GM19240 (cell line): ENCODE measurements at regions not wholly inside any gene's neighbourhood (a gene's known extent, or its start where the extent isn't known, plus 50 kb on each side); places are given as distances from the start of the nearest gene placed in this dataset.

Experiments
- DNase-seq: peaks from one replicate; pipeline ENCODE4 v3.0.0; 2011; ENCODE audit warnings: low spot score; ENCODE audit not compliant: insufficient read length

- no peak for DNase-seq
Observed at GRCh38 chr10:2278363-2278762, 541.0 kb upstream of the ADARB2 start.

- no peak for DNase-seq
Observed at GRCh38 chr10:2263561-2263960, 526.2 kb upstream of the ADARB2 start.

DNA sequence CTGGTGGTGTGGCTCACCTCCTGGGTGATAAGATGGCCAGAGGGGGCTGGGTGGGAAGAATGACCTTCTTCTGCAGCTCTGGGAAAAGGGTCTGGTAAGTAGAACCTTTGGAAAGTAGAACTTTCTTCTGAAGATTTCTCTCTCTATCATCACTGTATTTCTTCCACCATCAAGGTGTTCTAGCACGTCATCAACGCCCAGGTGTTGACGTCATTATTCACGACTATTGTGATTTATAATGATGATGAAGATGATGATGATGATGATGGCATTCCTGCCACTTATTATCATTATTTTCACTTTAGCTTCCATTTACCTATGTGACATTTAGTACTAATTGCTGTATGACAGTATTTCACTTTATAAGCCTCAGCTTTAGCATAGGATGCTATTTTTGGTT lies 525.6 kb upstream of the ADARB2 start:
- DNase-seq = no peak

DNA sequence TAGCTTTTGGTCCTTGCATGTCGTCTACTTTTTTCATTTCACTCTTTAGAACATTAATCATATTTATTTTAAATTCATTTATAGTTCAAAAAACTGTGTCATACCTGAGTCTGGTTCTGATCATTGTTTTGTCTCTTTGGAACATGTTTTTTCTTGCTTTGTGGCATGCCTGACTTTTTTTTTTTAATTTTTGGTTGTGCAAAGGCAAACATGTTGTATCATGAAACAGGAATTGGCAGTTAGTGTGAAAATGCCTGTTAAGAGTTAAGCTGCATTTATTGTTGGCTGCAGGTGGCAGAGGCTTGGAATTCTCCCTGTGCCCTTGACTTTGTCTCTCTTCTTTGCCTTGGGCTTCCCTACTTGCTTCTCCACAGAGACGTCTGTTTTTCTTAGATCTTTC lies 525.0 kb upstream of the ADARB2 start:
- DNase-seq = no peak

GRCh38 chr10:2256241-2256640 lies 518.9 kb upstream of the ADARB2 start:
- DNase-seq = no peak

GRCh38 chr10:2252096-2252495 lies 514.8 kb upstream of the ADARB2 start:
- no peak for DNase-seq

DNA sequence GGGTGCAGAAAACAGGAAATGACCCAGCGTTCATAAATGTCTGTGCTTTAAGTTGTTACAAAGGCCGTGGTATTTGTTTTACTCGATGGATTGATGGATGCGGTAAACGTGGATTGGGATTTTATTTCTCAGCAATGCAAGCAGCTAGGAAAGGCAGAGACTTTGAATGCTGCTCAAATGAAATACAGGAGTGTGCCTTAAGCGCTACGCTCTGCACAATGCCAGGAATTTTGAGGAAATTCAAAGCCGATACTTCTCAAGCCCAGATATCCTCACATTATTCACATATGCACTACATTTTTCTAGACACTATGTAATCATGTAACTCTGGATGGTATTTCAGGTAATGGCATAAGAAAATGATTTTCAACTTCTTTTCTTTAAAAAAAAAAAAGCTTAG lies 514.3 kb upstream of the ADARB2 start:
- no peak for DNase-seq

- no peak for DNase-seq
Observed at GRCh38 chr10:2246747-2247146, 509.4 kb upstream of the ADARB2 start.

DNA sequence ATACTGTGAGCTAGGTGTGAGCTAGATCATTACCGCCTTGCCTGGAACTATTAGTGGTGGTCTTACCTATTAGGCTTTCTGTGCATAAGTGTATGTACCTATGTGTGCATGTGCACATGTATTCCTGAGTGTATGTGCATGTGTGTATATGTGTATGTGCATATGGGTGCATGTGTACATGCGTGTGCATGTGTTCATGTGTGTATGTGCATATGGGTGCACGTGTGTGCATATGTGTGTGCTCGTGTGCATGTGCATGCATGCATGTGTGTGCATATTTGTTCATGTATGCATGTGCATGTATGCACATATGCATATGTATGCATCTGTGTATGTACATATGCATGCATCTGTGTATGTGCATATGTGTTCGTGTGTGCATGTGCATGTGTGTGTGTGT lies 508.3 kb upstream of the ADARB2 start:
- no peak for DNase-seq

DNA sequence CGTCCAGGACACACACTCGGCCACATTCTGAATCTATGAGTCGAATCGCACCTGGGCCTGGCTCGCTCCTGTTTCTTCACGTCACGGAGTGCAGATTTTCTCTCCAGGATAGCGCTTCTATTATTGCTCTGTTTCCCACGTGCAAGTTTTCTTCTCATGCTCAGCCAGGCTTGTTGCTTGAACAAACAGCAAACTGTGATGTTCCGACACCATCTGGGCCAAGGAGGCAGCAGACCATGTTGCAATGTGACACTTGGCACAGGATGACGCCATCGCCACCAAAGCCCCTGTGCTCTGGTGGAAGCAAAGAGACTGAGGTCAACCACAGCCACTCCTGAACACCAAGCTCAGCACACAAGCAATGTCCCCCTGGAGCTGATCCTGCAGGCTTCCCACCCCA lies 507.1 kb upstream of the ADARB2 start:
- no peak for DNase-seq

DNA sequence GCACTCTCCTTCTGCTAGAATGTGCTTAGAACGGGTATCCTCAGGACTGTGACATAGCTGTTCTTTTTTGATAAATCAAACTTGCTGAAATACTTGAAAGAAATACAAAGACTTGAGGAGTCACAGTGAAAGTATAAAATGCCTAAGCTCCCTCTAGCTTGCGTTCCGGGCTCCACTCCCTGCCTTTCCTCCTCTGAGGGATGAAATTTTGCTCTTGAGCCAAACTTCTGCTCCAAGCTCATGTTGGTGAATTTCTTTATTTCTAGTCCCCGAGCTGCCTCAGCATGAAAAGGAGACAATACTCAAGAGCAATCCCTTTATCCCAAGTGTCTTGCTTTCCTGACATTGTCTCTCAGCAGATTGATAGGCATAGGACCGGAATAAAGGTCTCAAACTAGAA lies 499.6 kb upstream of the ADARB2 start:
- DNase-seq = no peak

DNA sequence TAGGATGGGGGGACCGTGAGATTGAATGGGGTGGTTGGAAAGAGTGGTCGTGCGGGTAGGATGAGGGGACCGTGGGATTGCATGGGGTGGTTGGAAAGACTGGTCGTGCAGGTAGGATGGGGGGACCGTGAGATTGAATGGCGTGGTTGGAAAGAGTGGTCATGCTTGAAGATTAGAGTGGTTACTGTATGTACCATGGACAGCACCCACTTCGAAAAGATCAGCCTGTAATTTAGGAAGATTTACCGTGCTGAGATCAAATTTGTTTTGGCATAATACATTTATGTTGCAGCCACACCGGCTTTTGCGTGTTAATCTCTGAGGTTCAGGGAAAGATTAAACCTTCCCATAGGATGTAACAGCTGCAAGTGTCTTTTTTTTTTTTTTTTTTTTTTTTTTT lies 495.2 kb upstream of the ADARB2 start:
- DNase-seq = no peak

DNA sequence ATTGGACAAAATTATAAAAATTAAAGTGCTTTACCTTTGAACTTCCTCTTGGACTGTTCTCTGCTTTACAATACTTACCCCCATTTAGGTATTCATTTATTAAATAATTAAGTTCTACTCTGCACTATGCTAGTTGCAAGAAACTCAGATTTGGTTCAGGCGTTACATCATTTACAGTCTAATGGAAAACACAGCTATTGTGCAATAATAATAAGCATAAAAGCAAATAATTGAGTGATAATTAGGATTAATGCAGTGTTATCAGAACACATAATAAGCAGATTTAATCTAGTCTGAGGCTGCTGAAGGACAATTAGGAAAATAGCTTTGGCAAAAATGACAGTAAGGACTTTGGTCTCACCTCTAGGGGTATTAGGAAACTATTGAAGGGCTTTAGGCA lies 493.2 kb upstream of the ADARB2 start:
- DNase-seq = no peak

DNA sequence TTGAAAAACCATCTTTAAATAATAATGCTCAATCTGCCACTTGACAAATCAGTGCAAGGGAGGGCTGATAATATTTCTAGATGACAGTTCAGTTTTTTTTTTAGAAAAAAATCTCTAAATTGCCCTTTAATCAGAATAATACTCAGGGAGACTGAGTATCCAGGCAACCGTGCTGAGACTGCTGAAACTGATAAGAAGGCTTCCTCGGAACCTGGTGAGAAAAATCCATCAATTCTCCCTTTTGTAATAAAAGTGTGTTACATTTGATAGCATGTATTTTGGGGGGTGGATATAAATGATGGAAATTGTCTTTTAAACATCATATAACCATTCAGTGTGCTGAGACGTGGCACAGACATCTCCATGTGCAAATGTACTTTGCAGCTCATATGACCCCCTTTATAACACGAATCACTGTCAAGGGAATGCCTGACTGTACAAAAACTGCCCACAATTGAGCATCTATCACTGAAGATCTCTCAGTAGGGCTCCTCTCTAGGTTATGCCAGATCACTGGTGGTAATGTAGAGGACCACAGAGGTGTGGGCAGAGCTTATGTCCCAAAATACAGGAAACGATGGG lies 491.1 kb upstream of the ADARB2 start:
- DNase-seq = no peak

DNA sequence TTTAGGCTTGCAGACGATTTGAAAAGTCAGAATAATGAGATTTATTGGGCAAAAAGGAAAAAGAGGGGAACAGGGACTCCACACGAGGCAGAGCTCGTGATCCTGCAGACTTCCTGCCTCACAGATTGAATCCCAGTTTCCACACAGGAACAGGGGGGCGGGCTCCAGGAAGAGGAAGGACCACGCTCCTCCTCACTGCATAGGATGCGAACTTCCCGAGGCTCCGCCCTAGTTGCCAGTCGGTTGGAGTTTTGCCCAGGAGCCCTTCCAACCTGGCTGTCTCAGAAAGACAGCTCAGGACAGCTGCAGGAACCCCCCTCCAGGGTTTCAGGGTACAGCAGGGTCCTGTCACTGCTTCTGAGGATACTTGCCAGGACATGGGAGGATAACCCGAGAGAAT lies 488.3 kb upstream of the ADARB2 start:
- DNase-seq = no peak

DNA sequence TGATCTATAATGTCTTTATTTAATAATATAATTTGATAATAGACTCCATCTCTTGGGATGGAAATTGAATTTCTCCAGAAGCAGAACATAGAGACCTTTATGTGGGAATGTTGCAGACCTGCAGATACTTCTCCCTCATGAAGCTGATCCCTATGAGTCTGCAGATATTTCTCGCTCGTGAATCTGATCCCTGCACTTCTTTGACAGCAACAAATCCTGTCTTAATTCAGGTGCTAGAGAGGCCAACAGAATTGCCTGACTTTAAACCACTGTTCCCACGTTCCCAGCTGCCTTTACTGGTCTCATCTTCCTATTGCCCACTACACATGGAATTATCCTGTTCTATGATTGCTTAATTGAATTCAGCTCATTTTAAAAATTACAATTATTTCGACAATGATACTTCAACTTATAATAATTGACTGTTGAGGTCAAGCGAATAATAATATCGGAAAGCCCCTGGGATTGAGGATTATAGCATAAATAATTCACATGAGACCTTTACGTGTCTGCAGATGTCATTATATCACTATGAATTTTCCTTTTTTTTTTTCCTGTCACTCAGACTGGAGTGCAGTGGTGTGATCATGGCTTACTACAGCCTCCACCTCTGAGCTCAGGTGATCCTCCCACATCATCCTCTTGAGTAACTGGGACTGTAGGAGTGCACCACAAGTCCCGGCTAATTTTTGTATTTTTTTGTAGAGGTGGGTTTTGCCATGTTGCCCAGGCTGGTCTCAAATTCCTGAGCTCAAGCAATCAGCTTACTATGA lies 486.4 kb upstream of the ADARB2 start:
- DNase-seq = no peak

GRCh38 chr10:2222631-2223030 lies 485.3 kb upstream of the ADARB2 start:
- DNase-seq = no peak

- DNase-seq = no peak
Observed at GRCh38 chr10:2214805-2215204, 477.5 kb upstream of the ADARB2 start.

DNA sequence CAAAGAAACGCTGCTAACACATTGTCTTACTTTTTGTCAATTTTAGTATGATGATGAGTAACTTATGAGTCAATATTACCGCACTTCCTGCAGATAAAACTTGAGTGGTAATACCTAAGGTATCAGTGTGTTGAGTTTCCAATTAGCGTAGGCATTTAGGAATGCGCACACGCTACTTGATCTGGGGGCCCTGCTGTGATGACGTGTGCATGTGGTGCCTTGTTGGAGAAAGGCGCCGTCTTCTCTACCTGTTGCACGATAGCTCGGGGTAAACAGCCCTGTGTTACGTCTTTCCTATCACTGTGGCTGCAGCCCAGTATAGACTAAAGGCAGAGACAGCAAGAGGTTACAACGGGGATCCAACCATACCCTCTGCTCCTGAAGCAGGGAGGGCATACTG lies 476.8 kb upstream of the ADARB2 start:
- DNase-seq = no peak

- DNase-seq = no peak
Observed at GRCh38 chr10:2212244-2212834, 475.0 kb upstream of the ADARB2 start.

DNA sequence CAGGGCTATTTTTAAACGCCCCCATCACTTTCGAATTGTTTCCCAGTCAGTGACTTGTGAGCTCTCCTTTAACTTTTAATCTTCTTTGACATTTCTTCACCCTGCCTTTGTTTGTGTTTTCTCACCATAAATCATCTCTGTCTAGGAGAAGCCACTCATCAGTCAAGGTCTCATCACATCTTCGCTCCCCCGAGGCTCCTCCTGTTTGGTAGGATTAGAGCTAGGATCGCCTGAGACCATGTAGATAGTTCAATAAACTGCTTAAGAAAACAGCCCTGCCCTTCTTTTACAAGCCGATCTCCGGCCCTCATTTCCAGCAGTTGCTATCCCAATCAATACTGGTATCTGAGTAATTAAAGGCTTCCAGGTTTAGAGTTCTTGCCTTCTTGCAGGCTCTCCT lies 472.8 kb upstream of the ADARB2 start:
- DNase-seq = no peak

- DNase-seq = no peak
Observed at GRCh38 chr10:2208106-2208505, 470.8 kb upstream of the ADARB2 start.
